HepG2 (cell line): ENCODE measurements at regions not wholly inside any gene's neighbourhood (a gene's known extent, or its start where the extent isn't known, plus 50 kb on each side); places are given as distances from the start of the nearest gene placed in this dataset.

Source experiments
- CCAR2 ChIP-seq: fragments of 200-400 bp; formaldehyde crosslinking; optimal IDR thresholded peaks from 2 replicates; pipeline ENCODE3; 2018; ENCODE audit warnings: low read depth, mild to moderate bottlenecking, low read length, moderate library complexity
- EEA1 ChIP-seq: sonication (generic); formaldehyde crosslinking; IDR thresholded peaks from 2 replicates; pipeline ENCODE4 v1.5.1; 2020; ENCODE audit warnings: mild to moderate bottlenecking, missing genetic modification reagents, borderline replicate concordance
- KDM5A ChIP-seq: fragments of 200-600 bp; sonication (generic); IDR thresholded peaks from 2 replicates; pipeline ENCODE4 v1.7.0; 2018; ENCODE audit warnings: antibody characterized with exemption, mild to moderate bottlenecking, low read length, borderline replicate concordance
- MYC ChIP-seq: sonication (generic); formaldehyde crosslinking; IDR thresholded peaks from 2 replicates; pipeline ENCODE4 v1.9.0; 2021; ENCODE audit warnings: missing genetic modification reagents, borderline replicate concordance
- NFIC ChIP-seq: IDR thresholded peaks from 2 replicates; pipeline ENCODE4 v1.6.1; 2012; ENCODE audit warnings: mild to moderate bottlenecking, low read length, inconsistent platforms
- NR2F6 ChIP-seq, 2 experiments: IDR thresholded peaks; 2 replicates each; pipeline ENCODE4 v1.6.1; 2016; ENCODE audit warnings: antibody characterized with exemption in 1 of 2, mild to moderate bottlenecking in 1 of 2
- PHF20 ChIP-seq: sonication (generic); formaldehyde crosslinking; IDR thresholded peaks from 2 replicates; pipeline ENCODE4 v1.5.0; 2020; ENCODE audit warnings: mild to moderate bottlenecking, missing genetic modification reagents
- PHF21A ChIP-seq: sonication (generic); formaldehyde crosslinking; IDR thresholded peaks from 2 replicates; pipeline ENCODE4 v1.5.0; 2020; ENCODE audit warnings: mild to moderate bottlenecking, missing genetic modification reagents
- ZEB1 ChIP-seq: IDR thresholded peaks from 2 replicates; pipeline ENCODE4 v1.6.1; 2012; ENCODE audit warnings: mild to moderate bottlenecking, low read depth, inconsistent platforms; ENCODE audit not compliant: insufficient replicate concordance
- ZFY ChIP-seq: sonication (generic); formaldehyde crosslinking; IDR thresholded peaks from 2 replicates; pipeline ENCODE4 v1.4.0; 2020; ENCODE audit warnings: missing genetic modification reagents
- ZMYM4 ChIP-seq: sonication (generic); formaldehyde crosslinking; IDR thresholded peaks from 2 replicates; pipeline ENCODE4 v1.8.1; 2023; ENCODE audit warnings: mild to moderate bottlenecking, missing genetic modification reagents
- ZNF432 ChIP-seq: sonication (generic); formaldehyde crosslinking; IDR thresholded peaks from 2 replicates; pipeline ENCODE4 v1.5.0; 2020; ENCODE audit warnings: missing genetic modification reagents, mild to moderate bottlenecking, borderline replicate concordance
- ZNF460 ChIP-seq: sonication (generic); formaldehyde crosslinking; IDR thresholded peaks from 2 replicates; pipeline ENCODE4 v1.5.1; 2020; ENCODE audit warnings: missing genetic modification reagents, mild to moderate bottlenecking, borderline replicate concordance
- ZNF547 ChIP-seq: sonication (generic); formaldehyde crosslinking; IDR thresholded peaks from 2 replicates; pipeline ENCODE4 v1.5.1; 2020; ENCODE audit warnings: mild to moderate bottlenecking, missing genetic modification reagents
- ZNF572 ChIP-seq: sonication (generic); formaldehyde crosslinking; IDR thresholded peaks from 2 replicates; pipeline ENCODE4 v1.5.1; 2020; ENCODE audit warnings: mild to moderate bottlenecking, missing genetic modification reagents
- TF ChIP-seq, protein P1 (sequence below): sonication (generic); formaldehyde crosslinking; IDR thresholded peaks from 2 replicates; pipeline ENCODE4 v1.5.1; 2020; ENCODE audit warnings: missing genetic modification reagents, mild to moderate bottlenecking, borderline replicate concordance
- TF ChIP-seq, protein P2 (sequence below): sonication (generic); formaldehyde crosslinking; IDR thresholded peaks from 2 replicates; pipeline ENCODE4 v1.5.1; 2020; ENCODE audit warnings: mild to moderate bottlenecking, moderate library complexity, missing genetic modification reagents
- TF ChIP-seq, protein P3 (sequence below): IDR thresholded peaks from 2 replicates; pipeline ENCODE4 v1.6.1; 2016; ENCODE audit warnings: missing compliant biosample characterization, missing genetic modification reagents, borderline replicate concordance
- TF ChIP-seq, protein P4 (sequence below): sonication (generic); formaldehyde crosslinking; IDR thresholded peaks from 2 replicates; pipeline ENCODE4 v1.4.0; 2020; ENCODE audit warnings: mild to moderate bottlenecking, missing genetic modification reagents

DNA sequence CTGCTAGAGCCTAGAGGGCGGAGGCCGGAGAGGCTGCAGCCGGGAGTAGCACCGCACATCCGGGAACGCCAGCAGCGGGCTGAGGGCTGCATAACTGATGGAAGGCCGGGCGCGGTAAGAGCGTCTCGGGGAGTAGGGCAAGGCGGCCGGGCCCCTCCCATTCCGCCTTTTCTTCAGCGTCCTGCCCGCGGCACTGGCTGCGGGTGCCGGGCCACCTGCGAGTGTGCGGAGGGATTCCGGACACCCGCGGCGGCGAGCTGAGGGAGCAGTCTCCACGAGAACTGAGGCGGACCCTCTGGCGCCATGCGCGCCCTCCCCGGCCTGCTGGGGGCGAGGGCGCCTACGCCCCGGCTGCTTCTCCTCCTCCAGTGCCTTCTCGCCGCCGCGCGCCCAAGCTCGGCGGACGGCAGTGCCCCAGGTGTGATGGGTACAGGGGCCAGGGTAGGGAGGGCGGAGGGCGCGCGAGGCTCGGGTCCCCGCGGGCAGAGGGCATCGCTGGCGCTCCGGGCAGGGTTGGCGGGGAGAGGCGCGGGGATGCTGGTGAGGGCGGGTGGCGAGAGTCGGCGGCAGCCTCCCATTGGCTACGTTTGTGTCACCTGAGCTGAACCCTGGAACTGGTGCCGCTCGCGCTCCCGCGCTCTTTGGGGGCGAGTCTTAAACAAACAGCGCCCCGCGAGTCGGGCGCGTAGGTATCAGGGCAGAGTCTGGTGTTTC is 334.4 kb downstream of the SRGAP2C start (continued):
- TF ChIP-seq ZMYM4 (CRISPR knock-in tag) (peak; percentile 95), ZNF460 (CRISPR knock-in tag) (no peak), ZNF572 (CRISPR knock-in tag) (peak; percentile 51; the same call in 1 of the 2 replicates), ZFY (peak; percentile 71), CCAR2 (no peak), ZEB1 (peak; percentile 40), NR2F6 (IDR thresholded peaks at IDR 0.05) (no peak; the same call in 1 of the 2 replicates), NR2F6 (CRISPR knock-in tag; IDR thresholded peaks at IDR 0.05) (peak; percentile 9; the same call in 1 of the 2 replicates), NFIC (no peak), PHF20 (CRISPR knock-in tag) (peak; percentile 54), ZNF547 (peak; percentile 67; the same call in 1 of the 2 replicates), EEA1 (CRISPR knock-in tag) (peak; percentile 73; the same call in 1 of the 2 replicates), ZNF432 (CRISPR knock-in tag) (no peak), MYC (CRISPR knock-in tag) (peak; percentile 70; the same call in 1 of the 2 replicates), PHF21A (no peak), KDM5A (no peak)
- TF ChIP-seq, protein P1, sequence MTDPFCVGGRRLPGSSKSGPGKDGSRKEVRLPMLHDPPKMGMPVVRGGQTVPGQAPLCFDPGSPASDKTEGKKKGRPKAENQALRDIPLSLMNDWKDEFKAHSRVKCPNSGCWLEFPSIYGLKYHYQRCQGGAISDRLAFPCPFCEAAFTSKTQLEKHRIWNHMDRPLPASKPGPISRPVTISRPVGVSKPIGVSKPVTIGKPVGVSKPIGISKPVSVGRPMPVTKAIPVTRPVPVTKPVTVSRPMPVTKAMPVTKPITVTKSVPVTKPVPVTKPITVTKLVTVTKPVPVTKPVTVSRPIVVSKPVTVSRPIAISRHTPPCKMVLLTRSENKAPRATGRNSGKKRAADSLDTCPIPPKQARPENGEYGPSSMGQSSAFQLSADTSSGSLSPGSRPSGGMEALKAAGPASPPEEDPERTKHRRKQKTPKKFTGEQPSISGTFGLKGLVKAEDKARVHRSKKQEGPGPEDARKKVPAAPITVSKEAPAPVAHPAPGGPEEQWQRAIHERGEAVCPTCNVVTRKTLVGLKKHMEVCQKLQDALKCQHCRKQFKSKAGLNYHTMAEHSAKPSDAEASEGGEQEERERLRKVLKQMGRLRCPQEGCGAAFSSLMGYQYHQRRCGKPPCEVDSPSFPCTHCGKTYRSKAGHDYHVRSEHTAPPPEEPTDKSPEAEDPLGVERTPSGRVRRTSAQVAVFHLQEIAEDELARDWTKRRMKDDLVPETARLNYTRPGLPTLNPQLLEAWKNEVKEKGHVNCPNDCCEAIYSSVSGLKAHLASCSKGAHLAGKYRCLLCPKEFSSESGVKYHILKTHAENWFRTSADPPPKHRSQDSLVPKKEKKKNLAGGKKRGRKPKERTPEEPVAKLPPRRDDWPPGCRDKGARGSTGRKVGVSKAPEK (CRISPR knock-in tag) = no peak
- TF ChIP-seq, protein P2, sequence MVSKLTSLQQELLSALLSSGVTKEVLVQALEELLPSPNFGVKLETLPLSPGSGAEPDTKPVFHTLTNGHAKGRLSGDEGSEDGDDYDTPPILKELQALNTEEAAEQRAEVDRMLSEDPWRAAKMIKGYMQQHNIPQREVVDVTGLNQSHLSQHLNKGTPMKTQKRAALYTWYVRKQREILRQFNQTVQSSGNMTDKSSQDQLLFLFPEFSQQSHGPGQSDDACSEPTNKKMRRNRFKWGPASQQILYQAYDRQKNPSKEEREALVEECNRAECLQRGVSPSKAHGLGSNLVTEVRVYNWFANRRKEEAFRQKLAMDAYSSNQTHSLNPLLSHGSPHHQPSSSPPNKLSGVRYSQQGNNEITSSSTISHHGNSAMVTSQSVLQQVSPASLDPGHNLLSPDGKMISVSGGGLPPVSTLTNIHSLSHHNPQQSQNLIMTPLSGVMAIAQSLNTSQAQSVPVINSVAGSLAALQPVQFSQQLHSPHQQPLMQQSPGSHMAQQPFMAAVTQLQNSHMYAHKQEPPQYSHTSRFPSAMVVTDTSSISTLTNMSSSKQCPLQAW (CRISPR knock-in tag) = peak; percentile 31; the same call in 1 of the 2 replicates
- TF ChIP-seq, protein P3, sequence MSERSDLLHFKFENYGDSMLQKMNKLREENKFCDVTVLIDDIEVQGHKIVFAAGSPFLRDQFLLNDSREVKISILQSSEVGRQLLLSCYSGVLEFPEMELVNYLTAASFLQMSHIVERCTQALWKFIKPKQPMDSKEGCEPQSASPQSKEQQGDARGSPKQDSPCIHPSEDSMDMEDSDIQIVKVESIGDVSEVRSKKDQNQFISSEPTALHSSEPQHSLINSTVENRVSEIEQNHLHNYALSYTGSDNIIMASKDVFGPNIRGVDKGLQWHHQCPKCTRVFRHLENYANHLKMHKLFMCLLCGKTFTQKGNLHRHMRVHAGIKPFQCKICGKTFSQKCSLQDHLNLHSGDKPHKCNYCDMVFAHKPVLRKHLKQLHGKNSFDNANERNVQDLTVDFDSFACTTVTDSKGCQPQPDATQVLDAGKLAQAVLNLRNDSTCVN = no peak; the same call in 1 of the 2 replicates
- TF ChIP-seq, protein P4, sequence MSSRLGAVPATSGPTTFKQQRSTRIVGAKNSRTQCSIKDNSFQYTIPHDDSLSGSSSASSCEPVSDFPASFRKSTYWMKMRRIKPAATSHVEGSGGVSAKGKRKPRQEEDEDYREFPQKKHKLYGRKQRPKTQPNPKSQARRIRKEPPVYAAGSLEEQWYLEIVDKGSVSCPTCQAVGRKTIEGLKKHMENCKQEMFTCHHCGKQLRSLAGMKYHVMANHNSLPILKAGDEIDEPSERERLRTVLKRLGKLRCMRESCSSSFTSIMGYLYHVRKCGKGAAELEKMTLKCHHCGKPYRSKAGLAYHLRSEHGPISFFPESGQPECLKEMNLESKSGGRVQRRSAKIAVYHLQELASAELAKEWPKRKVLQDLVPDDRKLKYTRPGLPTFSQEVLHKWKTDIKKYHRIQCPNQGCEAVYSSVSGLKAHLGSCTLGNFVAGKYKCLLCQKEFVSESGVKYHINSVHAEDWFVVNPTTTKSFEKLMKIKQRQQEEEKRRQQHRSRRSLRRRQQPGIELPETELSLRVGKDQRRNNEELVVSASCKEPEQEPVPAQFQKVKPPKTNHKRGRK = no peak
